ENCODE measurements at regions not wholly inside any gene's neighbourhood (a gene's known extent, or its start where the extent isn't known, plus 50 kb on each side); places are given as distances from the start of the nearest gene placed in this dataset.

- ChIA-PET CTCF (no interaction called here), POLR2A (no interaction called here)
- no peaks in the 10 kb centered on the region for H3K27me3 ChIP-seq (ENCODE audit: control insufficient read depth, insufficient read depth, low read length)
- no peak for DNase-seq (ENCODE audit: low read depth, low spot score)
- TF ChIP-seq CTCF (IDR thresholded peaks at IDR 0.05; ENCODE audit: low read depth, low read length) = no peak
- no peak overlapping the region for H3K27ac ChIP-seq (ENCODE audit: low read depth, low read length)
- H3K4me3 ChIP-seq (ENCODE audit: low read depth, low read length) = no peak overlapping the region
- no peaks in the 10 kb centered on the region for H3K9me3 ChIP-seq (ENCODE audit: control insufficient read depth, insufficient read depth, low read length)
Observed at GRCh38 chr5:106906199-106906598, 764.5 kb downstream of the EFNA5 start.

GRCh38 chr5:106894964-106895363 lies 775.8 kb downstream of the EFNA5 start:
- DNase-seq (ENCODE audit: low read depth, low spot score) = no peak
- H3K27me3 ChIP-seq (ENCODE audit: control insufficient read depth, insufficient read depth, low read length) = no peaks in the 10 kb centered on the region
- POLR2A ChIA-PET = no interaction called here
- H3K9me3 ChIP-seq (ENCODE audit: control insufficient read depth, insufficient read depth, low read length) = no peaks in the 10 kb centered on the region
- no peak overlapping the region for H3K4me3 ChIP-seq (ENCODE audit: low read depth, low read length)
- no peak overlapping the region for H3K27ac ChIP-seq (ENCODE audit: low read depth, low read length)
- no peak for TF ChIP-seq CTCF (IDR thresholded peaks at IDR 0.05; ENCODE audit: low read depth, low read length)
- CTCF ChIA-PET = no interaction called here

- DNase-seq (ENCODE audit: low read depth, low spot score) = no peak
- ChIA-PET POLR2A (no interaction called here), CTCF (no interaction called here)
- Histone ChIP-seq H3K27me3 (ENCODE audit: control insufficient read depth, insufficient read depth, low read length) (no peaks in the 10 kb centered on the region), H3K27ac (ENCODE audit: low read depth, low read length) (no peak overlapping the region), H3K4me3 (ENCODE audit: low read depth, low read length) (no peak overlapping the region), H3K9me3 (ENCODE audit: control insufficient read depth, insufficient read depth, low read length) (no peaks in the 10 kb centered on the region)
- TF ChIP-seq CTCF (IDR thresholded peaks at IDR 0.05; ENCODE audit: low read depth, low read length) = no peak
Observed at GRCh38 chr5:106882035-106882434, 788.7 kb downstream of the EFNA5 start.

GRCh38 chr5:106880656-106881055 lies 790.1 kb downstream of the EFNA5 start:
- Histone ChIP-seq H3K27ac (ENCODE audit: low read depth, low read length) (no peak overlapping the region), H3K27me3 (ENCODE audit: control insufficient read depth, insufficient read depth, low read length) (no peaks in the 10 kb centered on the region), H3K4me3 (ENCODE audit: low read depth, low read length) (no peak overlapping the region), H3K9me3 (ENCODE audit: control insufficient read depth, insufficient read depth, low read length) (peaks cover 10% of the 10 kb centered on the region)
- CTCF ChIA-PET = interaction anchor here (1.0 kb wide), 1 partner anchor 793 kb away, joined by 3 read pairs; no protein-coding TSS in a partner anchor
- no peak for DNase-seq (ENCODE audit: low read depth, low spot score)
- TF ChIP-seq CTCF (IDR thresholded peaks at IDR 0.05; ENCODE audit: low read depth, low read length) = no peak
- POLR2A ChIA-PET = no interaction called here

GRCh38 chr5:106877881-106878280 lies 792.9 kb downstream of the EFNA5 start:
- H3K4me3 ChIP-seq (ENCODE audit: low read depth, low read length) = no peak overlapping the region
- H3K27me3 ChIP-seq (ENCODE audit: control insufficient read depth, insufficient read depth, low read length) = no peaks in the 10 kb centered on the region
- ChIA-PET POLR2A (no interaction called here), CTCF (interaction anchor here (0.8 to 1.4 kb wide), 2 partner anchors 608 to 932 kb away, joined by 4 read pairs; no protein-coding TSS in a partner anchor)
- peaks cover 12% of the 10 kb centered on the region for H3K9me3 ChIP-seq (ENCODE audit: control insufficient read depth, insufficient read depth, low read length)
- no peak for TF ChIP-seq CTCF (IDR thresholded peaks at IDR 0.05; ENCODE audit: low read depth, low read length)
- no peak overlapping the region for H3K27ac ChIP-seq (ENCODE audit: low read depth, low read length)
- DNase-seq (ENCODE audit: low read depth, low spot score) = no peak
